AG04450 (cell line): ENCODE measurements at regions not wholly inside any gene's neighbourhood (a gene's known extent, or its start where the extent isn't known, plus 50 kb on each side); places are given as distances from the start of the nearest gene placed in this dataset.
A peak's percentile ranks its signal among the peaks of the same experiment; 100 is the strongest.

Experiments used
- CTCF ChIA-PET: fragments of 300-600, 350-600 bp; formaldehyde crosslinking; extraction: SDS; loops from one replicate; lab custom pipeline; 2022; ENCODE audit warnings: antibody characterized with exemption, inconsistent platforms; lab: Charles Lee
- POLR2A ChIA-PET: fragments of 350-600 bp; formaldehyde crosslinking; extraction: SDS; loops from one replicate; lab custom pipeline; 2021; ENCODE audit warnings: antibody characterized with exemption, inconsistent platforms; lab: Yijun Ruan, JAX
- DNase-seq: peaks from one replicate; pipeline ENCODE4 v3.0.0-alpha.2; 2011; ENCODE audit warnings: low read depth, low spot score
- H3K27ac ChIP-seq: one replicate; pipeline ENCODE4 v1.5.1; 2012; ENCODE audit warnings: low read depth, low read length, control low read depth
- H3K27me3 ChIP-seq: one replicate; pipeline ENCODE4 v1.6.0; 2012; ENCODE audit warnings: low read length; ENCODE audit not compliant: control insufficient read depth, insufficient read depth
- H3K4me3 ChIP-seq: 2 replicates; pipeline ENCODE4 v1.5.1; 2011; ENCODE audit warnings: mild to moderate bottlenecking, low read depth, low read length, control low read depth
- H3K9me3 ChIP-seq: 2 replicates; pipeline ENCODE4 v1.5.1; 2012; ENCODE audit warnings: low read length; ENCODE audit not compliant: control insufficient read depth, insufficient read depth
- TF ChIP-seq, protein P1 (sequence below): IDR thresholded peaks from 2 replicates; pipeline ENCODE4 v1.5.1; 2011; ENCODE audit warnings: low read depth, low read length, control low read depth, inconsistent platforms

DNA sequence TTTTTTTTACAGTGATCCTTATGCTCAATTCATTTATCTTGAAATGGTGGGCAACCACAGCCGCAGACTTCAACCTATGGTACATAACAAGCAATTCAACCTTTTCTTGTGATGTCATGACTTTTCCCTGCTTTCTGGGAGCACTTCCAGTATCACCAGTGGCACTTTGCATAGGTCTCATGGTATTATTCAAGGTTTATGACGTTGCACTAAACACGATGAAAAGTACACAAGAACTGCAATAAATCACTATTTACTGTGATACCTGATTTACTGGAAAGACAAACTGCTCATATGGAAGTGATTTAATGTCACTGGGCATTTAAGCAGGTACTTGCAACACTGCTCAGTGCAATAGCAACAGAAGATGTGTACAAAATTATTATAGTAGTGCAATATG, 251.7 kb upstream of the CXCL12 start:
- CTCF ChIA-PET = no interaction called here

DNA sequence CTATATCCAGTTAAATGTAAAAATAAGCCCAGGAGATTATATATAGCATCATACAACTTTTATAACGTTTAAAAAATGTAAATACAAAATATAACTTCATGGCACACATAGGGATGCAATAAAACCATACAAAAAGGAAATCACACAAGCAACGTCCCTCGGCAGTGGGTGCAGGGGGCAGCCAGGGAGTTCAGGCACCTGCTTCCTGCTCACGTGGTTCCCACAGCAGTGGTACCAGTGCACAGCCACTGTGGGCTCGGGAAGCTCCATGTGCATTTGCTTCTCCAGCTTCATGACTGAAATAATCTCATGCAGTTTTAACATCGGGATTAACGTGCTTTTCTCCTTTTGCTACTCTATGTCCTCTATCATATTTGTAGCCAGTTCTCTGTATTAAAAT, 255.5 kb upstream of the CXCL12 start:
- DNase-seq = no peak
- H3K4me3 ChIP-seq = no peak overlapping the region
- ChIA-PET POLR2A (no interaction called here), CTCF (no interaction called here)
- no peaks in the 10 kb centered on the region for H3K27me3 ChIP-seq
- H3K27ac ChIP-seq = no peak overlapping the region
- no peaks in the 10 kb centered on the region for H3K9me3 ChIP-seq
- TF ChIP-seq, protein P1, sequence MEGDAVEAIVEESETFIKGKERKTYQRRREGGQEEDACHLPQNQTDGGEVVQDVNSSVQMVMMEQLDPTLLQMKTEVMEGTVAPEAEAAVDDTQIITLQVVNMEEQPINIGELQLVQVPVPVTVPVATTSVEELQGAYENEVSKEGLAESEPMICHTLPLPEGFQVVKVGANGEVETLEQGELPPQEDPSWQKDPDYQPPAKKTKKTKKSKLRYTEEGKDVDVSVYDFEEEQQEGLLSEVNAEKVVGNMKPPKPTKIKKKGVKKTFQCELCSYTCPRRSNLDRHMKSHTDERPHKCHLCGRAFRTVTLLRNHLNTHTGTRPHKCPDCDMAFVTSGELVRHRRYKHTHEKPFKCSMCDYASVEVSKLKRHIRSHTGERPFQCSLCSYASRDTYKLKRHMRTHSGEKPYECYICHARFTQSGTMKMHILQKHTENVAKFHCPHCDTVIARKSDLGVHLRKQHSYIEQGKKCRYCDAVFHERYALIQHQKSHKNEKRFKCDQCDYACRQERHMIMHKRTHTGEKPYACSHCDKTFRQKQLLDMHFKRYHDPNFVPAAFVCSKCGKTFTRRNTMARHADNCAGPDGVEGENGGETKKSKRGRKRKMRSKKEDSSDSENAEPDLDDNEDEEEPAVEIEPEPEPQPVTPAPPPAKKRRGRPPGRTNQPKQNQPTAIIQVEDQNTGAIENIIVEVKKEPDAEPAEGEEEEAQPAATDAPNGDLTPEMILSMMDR = no peak

More for the DNA sequence above, 251.7 kb upstream of the CXCL12 start:
- H3K27ac ChIP-seq = no peak overlapping the region
- H3K4me3 ChIP-seq = no peak overlapping the region
- TF ChIP-seq, protein P1 = no peak
- no peaks in the 10 kb centered on the region for H3K9me3 ChIP-seq
- POLR2A ChIA-PET = no interaction called here
- H3K27me3 ChIP-seq = no peaks in the 10 kb centered on the region
- no peak for DNase-seq

DNA sequence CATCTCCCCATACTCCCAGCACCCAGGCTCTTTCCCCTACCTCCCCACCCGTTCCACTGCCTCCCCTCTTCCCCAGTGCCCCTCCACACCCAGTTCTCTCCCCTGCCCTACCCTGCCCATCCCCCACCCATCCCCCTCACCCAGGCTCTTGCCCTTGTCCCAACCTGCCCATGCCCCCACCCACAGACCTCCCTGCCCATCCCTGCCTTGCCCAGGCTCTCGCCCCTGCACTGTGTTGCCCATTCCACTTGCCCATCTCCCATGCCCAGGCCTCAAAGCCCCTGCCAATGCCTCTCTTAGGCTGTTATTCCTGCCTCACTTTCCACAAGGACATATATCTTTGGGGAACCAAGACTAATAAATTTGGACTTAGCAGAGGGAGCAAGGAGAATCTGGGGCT, 262.6 kb upstream of the CXCL12 start:
- DNase-seq = no peak
- ChIA-PET CTCF (no interaction called here), POLR2A (no interaction called here)

DNA sequence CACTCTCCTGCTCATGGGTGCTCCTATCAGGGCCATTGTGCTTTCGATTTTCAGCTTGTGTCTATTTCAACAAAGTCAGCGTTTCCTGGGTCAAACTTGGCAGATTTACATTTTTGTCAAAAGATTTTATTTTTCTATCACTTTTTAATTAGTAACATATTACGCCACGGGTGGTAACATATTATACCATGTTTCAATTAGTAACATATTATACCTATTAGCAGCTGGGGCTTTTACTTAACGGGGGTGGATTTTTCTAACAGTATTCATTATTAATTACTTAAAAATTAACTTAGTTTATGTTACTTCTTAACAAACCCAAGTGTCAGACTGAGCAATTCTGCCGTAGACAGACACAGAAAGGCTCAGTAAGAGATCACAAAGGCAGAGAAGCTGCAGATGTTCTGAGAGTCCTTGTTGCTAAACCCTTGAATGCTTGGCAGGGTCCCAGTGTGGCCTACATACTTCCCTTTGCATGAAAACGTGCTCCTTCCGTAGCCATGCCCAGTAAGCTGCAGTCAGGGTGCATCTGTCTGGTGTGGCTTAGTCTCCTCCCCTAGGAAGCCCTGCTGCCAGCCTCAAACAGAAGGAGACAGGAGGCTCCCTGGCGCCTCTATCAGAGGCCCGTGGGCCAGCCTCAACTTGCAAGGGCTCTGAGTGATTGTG, 263.1 kb upstream of the CXCL12 start:
- Histone ChIP-seq H3K4me3 (no peak overlapping the region), H3K9me3 (no peaks in the 10 kb centered on the region), H3K27me3 (no peaks in the 10 kb centered on the region), H3K27ac (no peak overlapping the region)
- ChIA-PET POLR2A (interaction anchor here (0.7 kb wide), 1 partner anchor 751 kb away, joined by 5 read pairs; no protein-coding TSS in a partner anchor), CTCF (no interaction called here)
- TF ChIP-seq, protein P1 = no peak
- DNase-seq = peak; percentile 71

More for the DNA sequence above, 262.6 kb upstream of the CXCL12 start:
- Histone ChIP-seq H3K27ac (no peak overlapping the region), H3K4me3 (no peak overlapping the region), H3K27me3 (no peaks in the 10 kb centered on the region), H3K9me3 (no peaks in the 10 kb centered on the region)
- TF ChIP-seq, protein P1 = no peak
